ENCODE measurements at regions not wholly inside any gene's neighbourhood (a gene's known extent, or its start where the extent isn't known, plus 50 kb on each side); places are given as distances from the start of the nearest gene placed in this dataset.

DNA sequence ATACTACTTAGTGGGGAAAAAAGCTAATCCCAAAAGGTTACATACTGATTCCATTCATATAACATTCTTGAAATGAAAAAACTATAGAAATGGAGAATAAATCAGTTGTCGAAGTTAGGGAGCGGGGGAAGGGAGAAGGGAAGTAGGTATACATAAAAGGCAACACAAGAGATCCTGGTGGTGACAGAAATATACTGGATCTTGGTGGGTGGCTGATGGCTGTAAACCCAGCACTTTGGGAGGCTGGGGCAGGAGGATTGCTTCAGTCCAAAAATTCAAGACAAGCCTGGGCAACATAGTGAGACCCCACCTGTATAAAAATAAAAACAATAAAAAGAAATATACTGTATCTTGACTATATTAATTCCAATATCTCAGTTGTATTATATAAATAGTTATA is 105.7 kb upstream of the LGSN start:
- intact Hi-C loops (cut with micrococcal nuclease; ENCODE audit: unreplicated experiment), result no loop called here
- TF ChIP-seq CTCF (IDR thresholded peaks at IDR 0.05; ENCODE audit: unreplicated experiment), result no peak
- Mint-ChIP-seq H3K36me3 (ENCODE audit: insufficient read depth, unreplicated experiment) (no peaks in the 10 kb centered on the region), H3K4me1 (ENCODE audit: low read depth, unreplicated experiment) (no peaks in the 10 kb centered on the region), H3K9me3 (ENCODE audit: low read depth, unreplicated experiment) (no peaks in the 10 kb centered on the region), H3K27me3 (ENCODE audit: unreplicated experiment) (no peaks in the 10 kb centered on the region), H3K27ac (ENCODE audit: unreplicated experiment) (no peak overlapping the region), H3K4me3 (ENCODE audit: low read depth, unreplicated experiment) (no peak overlapping the region)
- no TSS peak for BruUV-seq (replicated peaks)
- CTCF ChIA-PET, result no interaction called here
- no peak for DNase-seq

DNA sequence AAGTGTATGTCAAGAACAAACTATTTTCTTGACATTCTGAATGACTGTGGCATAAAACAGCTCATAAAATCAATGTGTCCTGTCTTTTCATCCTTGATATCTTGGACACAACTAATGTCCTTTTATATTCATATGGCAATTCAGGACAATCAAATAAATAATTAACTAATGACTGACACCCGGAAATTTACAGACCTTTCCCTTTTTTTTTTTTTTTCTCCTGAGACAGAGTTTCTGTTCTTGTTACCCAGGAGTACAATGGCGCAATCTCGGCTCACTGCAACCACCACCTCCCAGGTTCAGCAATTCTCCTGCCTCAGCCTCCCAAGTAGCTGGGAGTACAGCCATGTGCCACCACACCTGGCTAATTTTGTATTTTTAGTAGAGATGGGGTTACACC is 107.1 kb upstream of the LGSN start:
- CTCF ChIA-PET, result no interaction called here
- Mint-ChIP-seq H3K27ac (ENCODE audit: unreplicated experiment) (peak overlapping the region; percentile 64), H3K27me3 (ENCODE audit: unreplicated experiment) (no peaks in the 10 kb centered on the region), H3K36me3 (ENCODE audit: insufficient read depth, unreplicated experiment) (no peaks in the 10 kb centered on the region), H3K4me3 (ENCODE audit: low read depth, unreplicated experiment) (no peak overlapping the region), H3K4me1 (ENCODE audit: low read depth, unreplicated experiment) (no peaks in the 10 kb centered on the region), H3K9me3 (ENCODE audit: low read depth, unreplicated experiment) (no peaks in the 10 kb centered on the region)
- DNase-seq, result peak; percentile 15
- no TSS peak for BruUV-seq (replicated peaks)
- intact Hi-C loops (cut with micrococcal nuclease; ENCODE audit: unreplicated experiment), result no loop called here
- no peak for TF ChIP-seq CTCF (IDR thresholded peaks at IDR 0.05; ENCODE audit: unreplicated experiment)

GRCh38 chr6:63427951-63428350 is 108.2 kb upstream of the LGSN start:
- H3K4me3 Mint-ChIP-seq (ENCODE audit: low read depth, unreplicated experiment), result no peak overlapping the region
- no peak for DNase-seq
- no peaks in the 10 kb centered on the region for H3K9me3 Mint-ChIP-seq (ENCODE audit: low read depth, unreplicated experiment)
- no TSS peak for BruUV-seq (replicated peaks)
- CTCF ChIA-PET, result no interaction called here
- no peaks in the 10 kb centered on the region for H3K4me1 Mint-ChIP-seq (ENCODE audit: low read depth, unreplicated experiment)
- intact Hi-C loops (cut with micrococcal nuclease; ENCODE audit: unreplicated experiment), result no loop called here
- H3K36me3 Mint-ChIP-seq (ENCODE audit: insufficient read depth, unreplicated experiment), result no peaks in the 10 kb centered on the region
- no peak overlapping the region for H3K27ac Mint-ChIP-seq (ENCODE audit: unreplicated experiment)
- TF ChIP-seq CTCF (IDR thresholded peaks at IDR 0.05; ENCODE audit: unreplicated experiment), result no peak
- no peaks in the 10 kb centered on the region for H3K27me3 Mint-ChIP-seq (ENCODE audit: unreplicated experiment)

DNA sequence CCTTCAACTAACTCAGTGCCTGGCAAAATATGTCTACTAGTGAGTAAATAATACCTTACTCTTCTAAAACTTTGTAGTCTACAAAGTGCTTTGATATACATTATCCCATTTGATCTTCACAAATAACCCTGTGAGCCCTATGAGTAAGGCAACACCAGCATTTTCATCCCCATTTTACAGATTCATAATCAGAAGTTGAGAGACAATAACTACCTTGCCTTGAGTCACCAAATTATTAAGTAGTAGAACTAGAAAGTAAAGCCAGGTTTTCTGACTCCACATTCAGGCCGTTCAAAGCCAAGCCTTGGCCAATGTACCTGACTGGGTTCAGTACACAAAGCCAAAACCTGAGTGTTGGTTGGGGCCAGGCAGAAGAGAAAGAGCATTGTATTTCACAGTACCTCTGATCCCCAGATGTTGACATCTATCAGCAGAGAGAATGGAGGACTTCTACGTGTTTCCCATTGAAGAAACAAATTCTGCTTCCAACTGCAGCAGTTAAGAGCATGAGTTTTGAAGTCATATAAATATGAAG is 111.3 kb upstream of the LGSN start:
- intact Hi-C loops (cut with micrococcal nuclease; ENCODE audit: unreplicated experiment), result no loop called here
- no peaks in the 10 kb centered on the region for H3K9me3 Mint-ChIP-seq (ENCODE audit: low read depth, unreplicated experiment)
- TF ChIP-seq CTCF (IDR thresholded peaks at IDR 0.05; ENCODE audit: unreplicated experiment), result no peak
- no peaks in the 10 kb centered on the region for H3K27me3 Mint-ChIP-seq (ENCODE audit: unreplicated experiment)
- H3K4me3 Mint-ChIP-seq (ENCODE audit: low read depth, unreplicated experiment), result no peak overlapping the region
- CTCF ChIA-PET, result no interaction called here
- no peak overlapping the region for H3K27ac Mint-ChIP-seq (ENCODE audit: unreplicated experiment)
- no peak for DNase-seq
- BruUV-seq (replicated peaks), result no TSS peak
- no peaks in the 10 kb centered on the region for H3K4me1 Mint-ChIP-seq (ENCODE audit: low read depth, unreplicated experiment)
- no peaks in the 10 kb centered on the region for H3K36me3 Mint-ChIP-seq (ENCODE audit: insufficient read depth, unreplicated experiment)

All from Calu3 (cell line).